HG03159 (cell line): ENCODE measurements at regions not wholly inside any gene's neighbourhood (a gene's known extent, or its start where the extent isn't known, plus 50 kb on each side); places are given as distances from the start of the nearest gene placed in this dataset.

Source experiments
- ATAC-seq: cut with Tn5 transposase; IDR thresholded peaks from one replicate; pipeline ENCODE4 v1.9.1; 2021; ENCODE audit warnings: mild to moderate bottlenecking, moderate library complexity; ENCODE audit not compliant: unreplicated experiment

- ATAC-seq: no peak
Observed at GRCh38 chr5:160906090-160906489, 54.1 kb upstream of the ATP10B start.

GRCh38 chr5:160905285-160905684 lies 53.3 kb upstream of the ATP10B start:
- no peak for ATAC-seq

- no peak for ATAC-seq
Observed at GRCh38 chr5:160904591-160904990, 52.6 kb upstream of the ATP10B start.

GRCh38 chr5:160903551-160903950 lies 51.5 kb upstream of the ATP10B start:
- no peak for ATAC-seq

- ATAC-seq: no peak
Observed at GRCh38 chr5:160903076-160903475, 51.1 kb upstream of the ATP10B start.
